ENCODE measurements at regions not wholly inside any gene's neighbourhood (a gene's known extent, or its start where the extent isn't known, plus 50 kb on each side); places are given as distances from the start of the nearest gene placed in this dataset.

DNA sequence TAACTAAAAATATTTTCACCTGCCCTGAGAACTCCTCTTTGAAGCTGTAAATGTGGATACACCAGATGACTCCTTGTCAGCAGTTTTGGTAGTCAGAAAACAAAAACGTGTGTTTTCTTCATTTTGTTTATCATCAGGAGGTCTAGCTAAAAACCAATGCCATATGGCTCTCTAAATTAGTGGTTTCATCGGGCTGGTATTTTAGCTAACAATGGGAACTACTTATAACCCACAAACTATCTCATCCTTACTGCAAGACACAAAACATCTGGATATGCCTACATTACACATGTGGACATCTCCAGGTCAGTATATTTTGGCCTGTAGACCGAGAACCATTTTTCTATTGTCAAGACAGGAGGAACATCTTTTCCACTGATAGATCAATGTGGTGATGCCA is 56.2 kb downstream of the GAS1 start:
- H4K20me1 ChIP-seq (ENCODE audit: insufficient read depth): no peaks in the 10 kb centered on the region
- no peak overlapping the region for H3K4me2 ChIP-seq

More for the DNA sequence above, 56.2 kb downstream of the GAS1 start:
- Histone ChIP-seq H3K4me3 (ENCODE audit: low read depth in 2 of 2, low read length in 1 of 2) (no peak overlapping the region), H3K27ac (ENCODE audit: low read depth in 2 of 2, low read length in 1 of 2) (no peak overlapping the region), H3K36me3 (replicated peaks in 1 of 2; ENCODE audit: control insufficient read depth in 1 of 2, insufficient read depth in 2 of 2, low read length in 1 of 2) (no peaks in the 10 kb centered on the region), H3K9ac (no peak overlapping the region), H2AFZ (ENCODE audit: low read depth) (no peak overlapping the region), H3K9me2 (no peaks in the 10 kb centered on the region), H3F3A (replicated peaks; ENCODE audit: insufficient read depth) (no peaks in the 10 kb centered on the region), H3K4me1 (ENCODE audit: control insufficient read depth in 1 of 2, insufficient read depth in 2 of 2, low read depth in 1 of 2, low read length in 1 of 2) (no peaks in the 10 kb centered on the region; a peak in 1 of 4 replicates), H3K27me3 (ENCODE audit: insufficient read depth) (no peaks in the 10 kb centered on the region), H3K9me3 (no peaks in the 10 kb centered on the region), H3K79me2 (ENCODE audit: insufficient read depth) (no peaks in the 10 kb centered on the region)
- DNase-seq: no peak
- WGBS (ENCODE audit: low lambda C conversion rate): 20% methylated on average over 3 of the region's 3 CpGs
- POLR2A ChIA-PET: no interaction called here
- TF ChIP-seq GABPA (IDR thresholded peaks at IDR 0.05; ENCODE audit: low read depth): no peak
- TF ChIP-seq, protein P1, sequence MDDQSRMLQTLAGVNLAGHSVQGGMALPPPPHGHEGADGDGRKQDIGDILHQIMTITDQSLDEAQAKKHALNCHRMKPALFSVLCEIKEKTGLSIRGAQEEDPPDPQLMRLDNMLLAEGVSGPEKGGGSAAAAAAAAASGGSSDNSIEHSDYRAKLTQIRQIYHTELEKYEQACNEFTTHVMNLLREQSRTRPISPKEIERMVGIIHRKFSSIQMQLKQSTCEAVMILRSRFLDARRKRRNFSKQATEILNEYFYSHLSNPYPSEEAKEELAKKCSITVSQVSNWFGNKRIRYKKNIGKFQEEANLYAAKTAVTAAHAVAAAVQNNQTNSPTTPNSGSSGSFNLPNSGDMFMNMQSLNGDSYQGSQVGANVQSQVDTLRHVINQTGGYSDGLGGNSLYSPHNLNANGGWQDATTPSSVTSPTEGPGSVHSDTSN (IDR thresholded peaks at IDR 0.05): no peak
- TF ChIP-seq MXI1 (IDR thresholded peaks at IDR 0.05; ENCODE audit: low read depth, low read length): no peak
- TF ChIP-seq NRF1 (IDR thresholded peaks at IDR 0.05; ENCODE audit: low read depth, low read length): no peak
- TF ChIP-seq, protein P2, sequence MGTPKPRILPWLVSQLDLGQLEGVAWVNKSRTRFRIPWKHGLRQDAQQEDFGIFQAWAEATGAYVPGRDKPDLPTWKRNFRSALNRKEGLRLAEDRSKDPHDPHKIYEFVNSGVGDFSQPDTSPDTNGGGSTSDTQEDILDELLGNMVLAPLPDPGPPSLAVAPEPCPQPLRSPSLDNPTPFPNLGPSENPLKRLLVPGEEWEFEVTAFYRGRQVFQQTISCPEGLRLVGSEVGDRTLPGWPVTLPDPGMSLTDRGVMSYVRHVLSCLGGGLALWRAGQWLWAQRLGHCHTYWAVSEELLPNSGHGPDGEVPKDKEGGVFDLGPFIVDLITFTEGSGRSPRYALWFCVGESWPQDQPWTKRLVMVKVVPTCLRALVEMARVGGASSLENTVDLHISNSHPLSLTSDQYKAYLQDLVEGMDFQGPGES (IDR thresholded peaks at IDR 0.05; ENCODE audit: low read depth, low read length): no peak
- TF ChIP-seq, protein P3, sequence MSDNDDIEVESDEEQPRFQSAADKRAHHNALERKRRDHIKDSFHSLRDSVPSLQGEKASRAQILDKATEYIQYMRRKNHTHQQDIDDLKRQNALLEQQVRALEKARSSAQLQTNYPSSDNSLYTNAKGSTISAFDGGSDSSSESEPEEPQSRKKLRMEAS (IDR thresholded peaks at IDR 0.05; ENCODE audit: low read depth): no peak
- TF ChIP-seq REST (IDR thresholded peaks at IDR 0.05; ENCODE audit: low read depth, low read length): no peak
- no peak for TF ChIP-seq FOXM1 (IDR thresholded peaks at IDR 0.05; ENCODE audit: low read depth)
- TF ChIP-seq, protein P4, sequence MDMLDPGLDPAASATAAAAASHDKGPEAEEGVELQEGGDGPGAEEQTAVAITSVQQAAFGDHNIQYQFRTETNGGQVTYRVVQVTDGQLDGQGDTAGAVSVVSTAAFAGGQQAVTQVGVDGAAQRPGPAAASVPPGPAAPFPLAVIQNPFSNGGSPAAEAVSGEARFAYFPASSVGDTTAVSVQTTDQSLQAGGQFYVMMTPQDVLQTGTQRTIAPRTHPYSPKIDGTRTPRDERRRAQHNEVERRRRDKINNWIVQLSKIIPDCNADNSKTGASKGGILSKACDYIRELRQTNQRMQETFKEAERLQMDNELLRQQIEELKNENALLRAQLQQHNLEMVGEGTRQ (IDR thresholded peaks at IDR 0.05; ENCODE audit: borderline replicate concordance, low read depth, low read length): no peak
- no peak for TF ChIP-seq USF1 (IDR thresholded peaks at IDR 0.05; ENCODE audit: borderline replicate concordance, low read depth)
- no peak for TF ChIP-seq FOXJ3 (CRISPR knock-in tag; IDR thresholded peaks at IDR 0.05)
- no peak for TF ChIP-seq SIN3A (IDR thresholded peaks at IDR 0.05; ENCODE audit: borderline replicate concordance, low read depth, low read length)
- TF ChIP-seq JUND (IDR thresholded peaks at IDR 0.05): no peak
- TF ChIP-seq MEF2A (IDR thresholded peaks at IDR 0.05; ENCODE audit: borderline replicate concordance, low read depth): no peak
- no peak for TF ChIP-seq ELF1 (IDR thresholded peaks at IDR 0.05)
- no peak for TF ChIP-seq RAD21 (IDR thresholded peaks at IDR 0.05; ENCODE audit: low read length)
- no peak for TF ChIP-seq EZH2phosphoT487 (IDR thresholded peaks at IDR 0.05; ENCODE audit: borderline replicate concordance, low read depth)
- TF ChIP-seq TEAD4 (IDR thresholded peaks at IDR 0.05; ENCODE audit: borderline replicate concordance, insufficient read depth): no peak
- no peak for TF ChIP-seq GATA2 (CRISPR knock-in tag; IDR thresholded peaks at IDR 0.05)
- CTCF ChIA-PET: no interaction called here

Measured in SK-N-SH (cell line).